Transverse colon (tissue), 4 donors: ENCODE measurements at regions not wholly inside any gene's neighbourhood (a gene's known extent, or its start where the extent isn't known, plus 50 kb on each side); places are given as distances from the start of the nearest gene placed in this dataset.

ENCODE experiments used
- DNase-seq: peaks from one replicate; pipeline ENCODE4 v3.0.0-alpha.2; 2019
- H3K27ac ChIP-seq, 4 donors: fragments of 200-600 bp; sonication (generic); 2 replicates each; pipeline ENCODE4 v1.5.1; 2016 to 2018; ENCODE audit warnings: inconsistent platforms in 4 of 4
- H3K27me3 ChIP-seq: fragments of 200-600 bp; sonication (generic); 2 replicates; pipeline ENCODE4 v1.5.1; 2017; ENCODE audit warnings: inconsistent platforms
- H3K36me3 ChIP-seq, 4 donors: fragments of 200-600 bp; sonication (generic); 2 replicates each; pipeline ENCODE4 v1.5.1; 2017 to 2019; ENCODE audit warnings: inconsistent platforms in 4 of 4
- H3K4me1 ChIP-seq, 4 donors: fragments of 200-600 bp; sonication (generic); 2 replicates each; pipeline ENCODE4 v1.5.1; 2017 to 2020; ENCODE audit warnings: inconsistent platforms in 4 of 4
- H3K4me3 ChIP-seq, 4 donors: fragments of 200-600 bp; sonication (generic); 1 replicate in 1 of 4; 2 replicates in 3 of 4; pipeline versions ENCODE4 v1.5.1 to v1.6.1; 2017 to 2019; ENCODE audit warnings: inconsistent platforms in 4 of 4
- H3K9me3 ChIP-seq, 2 donors: fragments of 200-600 bp; sonication (generic); 2 replicates each; pipeline ENCODE4 v1.5.1; 2017 to 2019; ENCODE audit warnings: inconsistent platforms in 2 of 2
- EP300 ChIP-seq: sonication (generic); formaldehyde crosslinking; IDR thresholded peaks from one replicate; pipeline ENCODE4 v1.6.1; 2017; ENCODE audit warnings: antibody characterized with exemption, low read depth
- POLR2A ChIP-seq: fragments of 450-650 bp; IDR thresholded peaks from one replicate; pipeline ENCODE4 v1.6.1; 2016; ENCODE audit warnings: antibody characterized with exemption, mild to moderate bottlenecking, moderate library complexity
- POLR2AphosphoS5 ChIP-seq, 3 donors: sonication (generic); formaldehyde crosslinking; IDR thresholded peaks; one replicate each; pipeline ENCODE4 v1.6.1; 2016; ENCODE audit warnings: antibody characterized with exemption in 3 of 3
- WGBS, 2 donors: methylation state at CpG; one replicate each; pipeline ENCODE4 v1.1.5; 2018; ENCODE audit warnings: low coverage in 1 of 2; 5-methylcytosine and 5-hydroxymethylcytosine counted together
- in situ Hi-C, 4 donors: fragments of 200-750 bp; cut with MboI; loops; one replicate each; pipeline versions ENCODE4 v1.15.0 to v1.15.1; 2017; ENCODE audit warnings: low sequenced_read_pairs in 3 of 4, low pct_ligation_motif_present in 1 of 4, low pct_unique_long_range_greater_than_20kb in 1 of 4
- intact Hi-C: fragments of 100-400 bp; cut with DNase I; formaldehyde crosslinking; loops from one replicate; pipeline ENCODE4 v1.15.1; 2023; ENCODE audit warnings: low total_unique reads
- TF ChIP-seq, protein P1 (sequence below), 5 experiments: fragments of 200-600 bp in 3 of 5; fragments of 450-650 bp in 2 of 5; sonication (generic) in 3 of 5; IDR thresholded peaks; 1 replicate in 2 of 5; 2 replicates in 3 of 5; pipeline ENCODE4 v1.5.1; 2016 to 2017; ENCODE audit warnings: antibody characterized with exemption in 5 of 5, inconsistent platforms in 3 of 5, mild to moderate bottlenecking in 2 of 5, moderate library complexity in 1 of 5

DNA sequence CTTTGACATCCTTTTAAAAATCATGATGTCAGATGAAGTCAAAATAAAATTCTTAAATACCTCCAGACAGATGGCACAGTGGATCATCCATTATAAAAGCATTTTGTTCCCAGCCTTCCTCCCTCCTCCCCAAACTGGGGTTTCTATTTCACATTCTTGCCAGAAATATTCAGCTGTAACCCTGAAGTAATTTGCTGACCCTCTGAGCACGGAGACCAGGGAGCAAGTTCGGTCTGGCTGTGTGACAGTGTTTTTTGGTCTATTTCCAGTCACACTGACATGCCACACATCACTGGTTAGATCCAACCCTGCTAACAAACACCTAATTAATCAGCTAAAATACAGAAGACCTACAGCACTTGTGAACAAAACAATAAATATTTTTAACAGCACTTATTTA, 126.2 kb upstream of the DMRT1 start:
- intact Hi-C loops (no loop called here), in situ Hi-C loops (no loop called here)
- H3K4me3 ChIP-seq = no peak overlapping the region
- H3K27me3 ChIP-seq = no peaks in the 10 kb centered on the region
- TF ChIP-seq EP300 (no peak), POLR2A (no peak), POLR2AphosphoS5 (IDR thresholded peaks at IDR 0.05) (no peak)
- TF ChIP-seq, protein P1, sequence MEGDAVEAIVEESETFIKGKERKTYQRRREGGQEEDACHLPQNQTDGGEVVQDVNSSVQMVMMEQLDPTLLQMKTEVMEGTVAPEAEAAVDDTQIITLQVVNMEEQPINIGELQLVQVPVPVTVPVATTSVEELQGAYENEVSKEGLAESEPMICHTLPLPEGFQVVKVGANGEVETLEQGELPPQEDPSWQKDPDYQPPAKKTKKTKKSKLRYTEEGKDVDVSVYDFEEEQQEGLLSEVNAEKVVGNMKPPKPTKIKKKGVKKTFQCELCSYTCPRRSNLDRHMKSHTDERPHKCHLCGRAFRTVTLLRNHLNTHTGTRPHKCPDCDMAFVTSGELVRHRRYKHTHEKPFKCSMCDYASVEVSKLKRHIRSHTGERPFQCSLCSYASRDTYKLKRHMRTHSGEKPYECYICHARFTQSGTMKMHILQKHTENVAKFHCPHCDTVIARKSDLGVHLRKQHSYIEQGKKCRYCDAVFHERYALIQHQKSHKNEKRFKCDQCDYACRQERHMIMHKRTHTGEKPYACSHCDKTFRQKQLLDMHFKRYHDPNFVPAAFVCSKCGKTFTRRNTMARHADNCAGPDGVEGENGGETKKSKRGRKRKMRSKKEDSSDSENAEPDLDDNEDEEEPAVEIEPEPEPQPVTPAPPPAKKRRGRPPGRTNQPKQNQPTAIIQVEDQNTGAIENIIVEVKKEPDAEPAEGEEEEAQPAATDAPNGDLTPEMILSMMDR (IDR thresholded peaks at IDR 0.05) = no peak
- 39 to 60% methylated on average over 2 of the region's 2 CpGs for WGBS, 2 donors
- H3K27ac ChIP-seq = peak overlapping the region; percentile 63 to 78 (median 74)
- H3K36me3 ChIP-seq = peaks cover 0 to 10% (median 4%) of the 10 kb centered on the region in 4 donors
- DNase-seq = no peak
- no peaks in the 10 kb centered on the region for H3K9me3 ChIP-seq
- peaks cover 4 to 40% (median 6%) of the 10 kb centered on the region in 4 donors for H3K4me1 ChIP-seq

DNA sequence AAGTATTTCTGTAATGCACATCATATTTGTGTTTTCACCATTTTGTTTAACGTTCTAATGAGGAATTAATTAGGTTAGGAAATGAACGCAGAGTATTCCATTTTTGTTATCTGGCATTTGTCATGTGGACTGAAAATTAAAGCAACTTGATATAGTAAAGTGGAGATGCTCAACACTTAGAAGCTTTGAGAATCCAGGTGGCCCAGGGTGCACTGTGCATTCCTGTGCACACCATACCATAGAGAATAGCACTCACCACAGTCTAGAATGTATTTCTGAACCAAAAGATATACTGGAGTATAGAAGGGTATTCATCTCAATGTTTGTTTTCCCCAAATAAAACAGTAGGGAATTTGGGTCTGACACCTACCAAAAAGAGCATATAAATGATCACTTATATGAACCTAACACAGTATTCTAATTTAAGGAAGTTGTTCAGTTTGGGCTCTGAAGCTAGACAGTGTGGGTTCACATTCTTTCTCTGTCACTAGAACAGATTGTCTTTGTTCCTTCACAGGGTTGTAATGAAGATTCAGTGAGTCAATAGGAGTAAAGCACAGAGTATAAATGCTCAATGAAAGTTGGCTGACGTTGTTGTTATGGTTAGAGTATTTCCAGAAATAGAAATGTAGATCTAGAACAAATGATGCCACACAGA, 125.6 kb upstream of the DMRT1 start:
- peaks cover 5 to 41% (median 8%) of the 10 kb centered on the region in 4 donors for H3K4me1 ChIP-seq

GRCh38 chr9:717722-718121, 123.8 kb upstream of the DMRT1 start:
- 63 to 67% methylated on average over 5 of the region's 5 CpGs for WGBS, 2 donors
- H3K4me1 ChIP-seq = peaks cover 5 to 39% (median 9%) of the 10 kb centered on the region in 4 donors
- intact Hi-C loops = no loop called here
- peak overlapping the region; percentile 57 to 78 (median 74) for H3K27ac ChIP-seq
- no peaks in the 10 kb centered on the region for H3K9me3 ChIP-seq
- in situ Hi-C loops = no loop called here
- TF ChIP-seq POLR2AphosphoS5 (IDR thresholded peaks at IDR 0.05) (no peak), POLR2A (no peak), EP300 (no peak)
- TF ChIP-seq, protein P1 (IDR thresholded peaks at IDR 0.05) = no peak
- no peak overlapping the region for H3K4me3 ChIP-seq
- H3K36me3 ChIP-seq = peaks cover 0 to 9% (median 0%) of the 10 kb centered on the region in 4 donors
- H3K27me3 ChIP-seq = no peaks in the 10 kb centered on the region
- no peak for DNase-seq

More for the DNA sequence above, 125.6 kb upstream of the DMRT1 start:
- intact Hi-C loops = no loop called here
- H3K4me3 ChIP-seq = no peak overlapping the region
- TF ChIP-seq, protein P1 (IDR thresholded peaks at IDR 0.05) = no peak
- TF ChIP-seq EP300 = peak; percentile 96
- no peak for TF ChIP-seq POLR2A
- peak; percentile 43 to 82 (median 77) for TF ChIP-seq POLR2AphosphoS5 (IDR thresholded peaks at IDR 0.05)
- no peaks in the 10 kb centered on the region for H3K27me3 ChIP-seq
- 45 to 66% methylated on average over 3 of the region's 3 CpGs for WGBS, 2 donors
- peaks cover 0 to 10% (median 4%) of the 10 kb centered on the region in 4 donors for H3K36me3 ChIP-seq
- peak overlapping the region; percentile 63 to 78 (median 74) for H3K27ac ChIP-seq
- no peak for DNase-seq
- no peaks in the 10 kb centered on the region for H3K9me3 ChIP-seq
- in situ Hi-C loops = no loop called here

DNA sequence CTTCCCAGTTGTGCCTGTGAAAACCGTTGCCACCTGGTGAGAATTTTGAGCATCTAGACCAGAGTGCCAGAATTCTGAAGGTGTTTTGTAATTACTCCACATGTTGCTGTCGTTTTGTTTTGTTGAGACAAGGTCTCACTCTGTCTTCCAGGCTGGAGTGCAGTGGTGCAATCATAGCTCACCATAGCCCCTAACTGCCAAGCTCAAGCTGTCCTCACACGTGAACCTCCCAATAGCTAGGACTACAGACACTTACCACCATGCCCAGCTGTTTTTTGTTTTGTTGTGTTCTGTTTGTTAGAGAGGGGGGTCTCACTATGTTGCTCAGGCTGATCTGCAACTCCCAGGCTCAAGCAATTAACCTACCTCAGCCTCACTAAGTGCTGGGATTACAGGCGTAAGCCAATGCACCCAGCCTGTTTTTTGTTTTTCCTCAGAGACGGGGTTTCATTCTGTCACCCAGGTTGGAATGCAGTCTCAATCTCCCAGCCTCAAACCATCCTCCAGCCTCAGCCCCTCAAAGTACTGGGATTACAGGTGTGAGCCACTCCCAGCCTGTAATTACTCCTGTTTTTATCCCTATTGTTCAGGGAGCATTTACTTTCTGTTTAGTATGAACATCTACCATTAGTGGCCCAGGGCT, 121.1 kb upstream of the DMRT1 start:
- Histone ChIP-seq H3K4me3 (no peak overlapping the region), H3K4me1 (peaks cover 5 to 22% (median 9%) of the 10 kb centered on the region in 4 donors), H3K36me3 (peaks cover 0 to 11% (median 0%) of the 10 kb centered on the region in 4 donors), H3K27ac (peak overlapping the region in 2 of 4 donors; percentile 27 to 28), H3K27me3 (no peaks in the 10 kb centered on the region), H3K9me3 (no peaks in the 10 kb centered on the region)
- DNase-seq = no peak
- 67 to 69% methylated on average over 3 to 5 of the region's 5 CpGs for WGBS, 2 donors
- TF ChIP-seq, protein P1 (IDR thresholded peaks at IDR 0.05) = no peak
- TF ChIP-seq POLR2AphosphoS5 (IDR thresholded peaks at IDR 0.05) (no peak), EP300 (no peak), POLR2A (no peak)
- in situ Hi-C loops (no loop called here), intact Hi-C loops (loop anchor here (2.0 kb wide), 1 partner anchor 28 kb away; no protein-coding TSS in a partner anchor)
